GM18868 (cell line): ENCODE measurements at regions not wholly inside any gene's neighbourhood (a gene's known extent, or its start where the extent isn't known, plus 50 kb on each side); places are given as distances from the start of the nearest gene placed in this dataset.

ENCODE experiments used
- ATAC-seq: cut with Tn5 transposase; IDR thresholded peaks from one replicate; pipeline ENCODE4 v1.9.1; 2021; ENCODE audit warnings: mild to moderate bottlenecking, moderate library complexity; ENCODE audit not compliant: unreplicated experiment

- no peak for ATAC-seq
Observed at GRCh38 chr13:77383097-77383496, 56.2 kb upstream of the MYCBP2 start.

GRCh38 chr13:77381059-77381458, 54.2 kb upstream of the MYCBP2 start:
- no peak for ATAC-seq

GRCh38 chr13:77379508-77379907, 52.6 kb upstream of the MYCBP2 start:
- no peak for ATAC-seq

DNA sequence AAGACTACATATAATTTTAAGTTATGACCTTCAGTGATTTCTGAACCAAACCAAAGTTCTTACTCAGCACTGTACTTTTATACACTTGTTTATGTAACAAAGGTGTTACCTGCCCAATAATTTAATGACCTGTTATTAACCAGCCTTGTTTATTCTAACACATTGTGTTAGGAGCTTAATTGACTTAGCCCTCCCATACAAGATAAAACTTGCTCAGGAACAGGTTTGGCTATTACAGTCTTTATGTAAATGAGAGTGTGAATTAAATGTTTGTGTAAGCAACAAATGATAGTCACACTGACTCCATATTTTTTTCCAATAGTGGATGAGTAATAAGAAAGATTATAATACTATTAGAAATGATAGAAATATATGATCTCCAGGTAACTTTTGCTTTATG, 51.8 kb upstream of the MYCBP2 start:
- no peak for ATAC-seq

DNA sequence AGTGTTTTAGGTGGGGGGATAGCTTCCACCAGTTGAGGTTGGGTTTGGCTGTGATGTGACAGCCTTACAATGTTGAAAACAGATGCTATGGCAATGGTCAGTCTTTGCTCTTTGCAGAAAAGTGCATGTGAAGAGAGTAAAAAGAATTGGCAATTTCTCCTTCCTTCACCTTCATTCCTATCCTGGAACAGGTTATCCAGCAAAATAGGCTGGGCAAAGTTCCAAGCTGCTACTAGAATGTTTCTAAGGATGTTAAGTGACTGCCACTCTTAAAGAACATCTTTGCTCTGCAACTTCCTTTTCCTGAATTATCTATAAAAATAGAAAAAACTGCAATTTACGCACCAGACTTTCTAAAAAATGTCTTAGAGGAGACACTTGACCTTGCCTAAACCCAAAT, 50.1 kb upstream of the MYCBP2 start:
- no peak for ATAC-seq
